GM21786 (cell line): ENCODE measurements at regions not wholly inside any gene's neighbourhood (a gene's known extent, or its start where the extent isn't known, plus 50 kb on each side); places are given as distances from the start of the nearest gene placed in this dataset.
"Not testable (repeated sequence)": the region's sequence is repeated elsewhere in the genome, so short reads cannot be mapped to it uniquely, and the experiment has no call there.

ENCODE experiments used
- ATAC-seq: cut with Tn5 transposase; IDR thresholded peaks from one replicate; pipeline ENCODE4 v1.9.1; 2021; ENCODE audit not compliant: unreplicated experiment

GRCh38 chr3:152621006-152621868 is 213.7 kb upstream of the P2RY1 start:
- no peak for ATAC-seq

- no peak for ATAC-seq
Observed at GRCh38 chr3:152621967-152622810, 212.7 kb upstream of the P2RY1 start.

GRCh38 chr3:152622811-152623167 is 212.1 kb upstream of the P2RY1 start:
- no peak for ATAC-seq

GRCh38 chr3:152623286-152623911 is 211.5 kb upstream of the P2RY1 start:
- no peak for ATAC-seq

GRCh38 chr3:152626226-152626625 is 208.7 kb upstream of the P2RY1 start:
- no peak for ATAC-seq

GRCh38 chr3:152628496-152628895 is 206.4 kb upstream of the P2RY1 start:
- no peak for ATAC-seq

- ATAC-seq: no peak
Observed at GRCh38 chr3:152629363-152630122, 205.4 kb upstream of the P2RY1 start.

- ATAC-seq: no peak
Observed at GRCh38 chr3:152635389-152635788, 199.5 kb upstream of the P2RY1 start.

- ATAC-seq: no peak
Observed at GRCh38 chr3:152636651-152637050, 198.3 kb upstream of the P2RY1 start.

- no peak for ATAC-seq
Observed at GRCh38 chr3:152638214-152638613, 196.7 kb upstream of the P2RY1 start.

GRCh38 chr3:152638707-152639450 is 196.1 kb upstream of the P2RY1 start:
- ATAC-seq: no peak

GRCh38 chr3:152641198-152641597 is 193.7 kb upstream of the P2RY1 start:
- no peak for ATAC-seq

GRCh38 chr3:152642658-152643057 is 192.3 kb upstream of the P2RY1 start:
- ATAC-seq: no peak

GRCh38 chr3:152644478-152644877 is 190.5 kb upstream of the P2RY1 start:
- no peak for ATAC-seq

GRCh38 chr3:152646004-152646403 is 188.9 kb upstream of the P2RY1 start:
- ATAC-seq: no peak

GRCh38 chr3:152650177-152650576 is 184.8 kb upstream of the P2RY1 start:
- ATAC-seq: no peak

GRCh38 chr3:152650923-152651322 is 184.0 kb upstream of the P2RY1 start:
- not testable (repeated sequence) for ATAC-seq

- peak; percentile 49 for ATAC-seq
Observed at GRCh38 chr3:152656214-152656971, 178.5 kb upstream of the P2RY1 start.

- ATAC-seq: no peak
Observed at GRCh38 chr3:152656972-152657355, 178.0 kb upstream of the P2RY1 start.
